ENCODE measurements at regions not wholly inside any gene's neighbourhood (a gene's known extent, or its start where the extent isn't known, plus 50 kb on each side); places are given as distances from the start of the nearest gene placed in this dataset.

DNA sequence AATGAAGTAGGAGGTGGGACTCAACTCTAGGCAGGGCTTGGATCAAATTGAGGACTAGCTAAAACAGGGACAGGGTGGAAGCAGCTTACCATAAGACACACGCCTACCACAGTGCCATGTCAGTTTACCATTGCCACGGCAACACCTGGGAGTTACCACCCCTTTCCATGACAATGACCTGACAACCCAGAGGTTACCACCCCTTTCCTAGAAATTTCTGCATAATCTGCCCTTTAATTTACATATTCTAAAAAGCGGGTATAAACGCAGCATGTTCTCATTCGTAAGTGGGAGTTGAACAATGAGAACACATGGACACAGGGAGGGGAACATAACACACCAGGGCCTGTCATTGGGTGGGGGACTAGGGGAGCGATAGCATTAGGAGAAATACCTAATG lies 72.7 kb downstream of the GCC1 start:
- no peak overlapping the region for H3K4me3 ChIP-seq (ENCODE audit: low read depth, low read length)
- H3K27ac ChIP-seq (ENCODE audit: extremely low read depth, low read depth, low read length): no peak overlapping the region
- TF ChIP-seq ZNF114 (tag by site-specific recombination; IDR thresholded peaks at IDR 0.05) (no peak), ZFP69B (tag by site-specific recombination; IDR thresholded peaks at IDR 0.05) (no peak)
- no peaks in the 10 kb centered on the region for H3K36me3 ChIP-seq (ENCODE audit: control insufficient read depth in 2 of 2, insufficient read depth in 1 of 2, low read length in 2 of 2)
- H3K4me1 ChIP-seq (ENCODE audit: control insufficient read depth, insufficient read depth, low read length): no peaks in the 10 kb centered on the region
- POLR2A ChIA-PET: no interaction called here
- CTCF ChIA-PET: no interaction called here
- H3K9me3 ChIP-seq (ENCODE audit: control insufficient read depth, insufficient read depth, low read depth, low read length): no peaks in the 10 kb centered on the region

GRCh38 chr7:127504715-127505114 lies 80.7 kb downstream of the GCC1 start:
- Histone ChIP-seq H3K9me3 (ENCODE audit: control insufficient read depth, insufficient read depth, low read depth, low read length) (no peaks in the 10 kb centered on the region), H3K4me1 (ENCODE audit: control insufficient read depth, insufficient read depth, low read length) (no peaks in the 10 kb centered on the region), H3K27ac (ENCODE audit: extremely low read depth, low read depth, low read length) (no peak overlapping the region), H3K4me3 (ENCODE audit: low read depth, low read length) (no peak overlapping the region), H3K36me3 (ENCODE audit: control insufficient read depth in 2 of 2, insufficient read depth in 1 of 2, low read length in 2 of 2) (no peaks in the 10 kb centered on the region)
- TF ChIP-seq ZBTB17 (tag by site-specific recombination; IDR thresholded peaks at IDR 0.05) (peak; percentile 37; the same call in 1 of the 2 replicates), ZNF701 (tag by site-specific recombination; IDR thresholded peaks at IDR 0.05) (no peak)
- ChIA-PET CTCF (interaction anchor here (0.5 to 2.3 kb wide), 10 partner anchors 9 to 705 kb away, joined by 3 to 8 read pairs (median 4); no protein-coding TSS in a partner anchor), POLR2A (no interaction called here)

- H3K4me1 ChIP-seq (ENCODE audit: control insufficient read depth, insufficient read depth, low read length): no peaks in the 10 kb centered on the region
- H3K36me3 ChIP-seq (ENCODE audit: control insufficient read depth in 2 of 2, insufficient read depth in 1 of 2, low read length in 2 of 2): no peaks in the 10 kb centered on the region
- H3K27ac ChIP-seq (ENCODE audit: extremely low read depth, low read depth, low read length): no peak overlapping the region
- H3K4me3 ChIP-seq (ENCODE audit: low read depth, low read length): no peak overlapping the region
- no peak for TF ChIP-seq ZNF23 (tag by site-specific recombination; IDR thresholded peaks at IDR 0.05; ENCODE audit: borderline replicate concordance)
- no peaks in the 10 kb centered on the region for H3K9me3 ChIP-seq (ENCODE audit: control insufficient read depth, insufficient read depth, low read depth, low read length)
- CTCF ChIA-PET: interaction anchor here (0.6 kb wide), 1 partner anchor 704 kb away, joined by 3 read pairs; no protein-coding TSS in a partner anchor
- POLR2A ChIA-PET: no interaction called here
Observed at GRCh38 chr7:127501817-127502216, 83.6 kb downstream of the GCC1 start.

GRCh38 chr7:127487381-127487780 lies 94.9 kb upstream of the ZNF800 start:
- H3K36me3 ChIP-seq (ENCODE audit: control insufficient read depth in 2 of 2, insufficient read depth in 1 of 2, low read length in 2 of 2): no peaks in the 10 kb centered on the region
- POLR2A ChIA-PET: no interaction called here
- no peaks in the 10 kb centered on the region for H3K4me1 ChIP-seq (ENCODE audit: control insufficient read depth, insufficient read depth, low read length)
- no peak overlapping the region for H3K4me3 ChIP-seq (ENCODE audit: low read depth, low read length)
- TF ChIP-seq ZNF157 (tag by site-specific recombination; IDR thresholded peaks at IDR 0.05) (no peak), ZNF548 (tag by site-specific recombination; IDR thresholded peaks at IDR 0.05) (0 out of 2 replicates have a peak, but pooled peaks have one; percentile 36), ZSCAN18 (tag by site-specific recombination; IDR thresholded peaks at IDR 0.05) (no peak), ZNF23 (tag by site-specific recombination; IDR thresholded peaks at IDR 0.05; ENCODE audit: borderline replicate concordance) (no peak)
- no peaks in the 10 kb centered on the region for H3K9me3 ChIP-seq (ENCODE audit: control insufficient read depth, insufficient read depth, low read depth, low read length)
- no peak overlapping the region for H3K27ac ChIP-seq (ENCODE audit: extremely low read depth, low read depth, low read length)
- CTCF ChIA-PET: no interaction called here

- TF ChIP-seq OVOL3 (tag by site-specific recombination; IDR thresholded peaks at IDR 0.05) (no peak), ZNF624 (tag by site-specific recombination; IDR thresholded peaks at IDR 0.05) (no peak), ZNF169 (tag by site-specific recombination; IDR thresholded peaks at IDR 0.05) (no peak), ZNF704 (tag by site-specific recombination; IDR thresholded peaks at IDR 0.05) (no peak), ZNF335 (tag by site-specific recombination; conservative IDR thresholded peaks at IDR 0.05) (no peak), ZNF311 (tag by site-specific recombination; IDR thresholded peaks at IDR 0.05; ENCODE audit: borderline replicate concordance) (no peak), ZNF521 (tag by site-specific recombination; IDR thresholded peaks at IDR 0.05) (no peak)
- TF ChIP-seq, protein P1, sequence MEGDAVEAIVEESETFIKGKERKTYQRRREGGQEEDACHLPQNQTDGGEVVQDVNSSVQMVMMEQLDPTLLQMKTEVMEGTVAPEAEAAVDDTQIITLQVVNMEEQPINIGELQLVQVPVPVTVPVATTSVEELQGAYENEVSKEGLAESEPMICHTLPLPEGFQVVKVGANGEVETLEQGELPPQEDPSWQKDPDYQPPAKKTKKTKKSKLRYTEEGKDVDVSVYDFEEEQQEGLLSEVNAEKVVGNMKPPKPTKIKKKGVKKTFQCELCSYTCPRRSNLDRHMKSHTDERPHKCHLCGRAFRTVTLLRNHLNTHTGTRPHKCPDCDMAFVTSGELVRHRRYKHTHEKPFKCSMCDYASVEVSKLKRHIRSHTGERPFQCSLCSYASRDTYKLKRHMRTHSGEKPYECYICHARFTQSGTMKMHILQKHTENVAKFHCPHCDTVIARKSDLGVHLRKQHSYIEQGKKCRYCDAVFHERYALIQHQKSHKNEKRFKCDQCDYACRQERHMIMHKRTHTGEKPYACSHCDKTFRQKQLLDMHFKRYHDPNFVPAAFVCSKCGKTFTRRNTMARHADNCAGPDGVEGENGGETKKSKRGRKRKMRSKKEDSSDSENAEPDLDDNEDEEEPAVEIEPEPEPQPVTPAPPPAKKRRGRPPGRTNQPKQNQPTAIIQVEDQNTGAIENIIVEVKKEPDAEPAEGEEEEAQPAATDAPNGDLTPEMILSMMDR (tag by site-specific recombination; IDR thresholded peaks at IDR 0.05): no peak
- H3K27ac ChIP-seq (ENCODE audit: extremely low read depth, low read depth, low read length): no peak overlapping the region
- ChIA-PET CTCF (no interaction called here), POLR2A (no interaction called here)
- H3K36me3 ChIP-seq (ENCODE audit: control insufficient read depth in 2 of 2, insufficient read depth in 1 of 2, low read length in 2 of 2): no peaks in the 10 kb centered on the region
- H3K4me1 ChIP-seq (ENCODE audit: control insufficient read depth, insufficient read depth, low read length): no peaks in the 10 kb centered on the region
- H3K9me3 ChIP-seq (ENCODE audit: control insufficient read depth, insufficient read depth, low read depth, low read length): no peaks in the 10 kb centered on the region
- H3K4me3 ChIP-seq (ENCODE audit: low read depth, low read length): no peak overlapping the region
Observed at GRCh38 chr7:127486654-127487053, 94.1 kb upstream of the ZNF800 start.

Measured in HEK293 (cell line).